Fibroblast of lung (primary cell): ENCODE measurements at regions not wholly inside any gene's neighbourhood (a gene's known extent, or its start where the extent isn't known, plus 50 kb on each side); places are given as distances from the start of the nearest gene placed in this dataset.
"Not testable (repeated sequence)": the region's sequence is repeated elsewhere in the genome, so short reads cannot be mapped to it uniquely, and the experiment has no call there.

Experiments used
- DNase-seq, 2 donors: peaks; one replicate each; pipeline versions ENCODE4 v3.0.0 to v3.0.0-alpha.2; 2010; ENCODE audit warnings: low read depth in 2 of 2
- H2AFZ ChIP-seq: 2 replicates; pipeline ENCODE4 v1.5.1; 2012; ENCODE audit warnings: low read length, control low read depth, inconsistent platforms
- H3K27ac ChIP-seq: 2 replicates; pipeline ENCODE4 v1.5.1; 2011; ENCODE audit warnings: low read length, control low read depth; ENCODE audit not compliant: insufficient read depth
- H3K27me3 ChIP-seq: 2 replicates; pipeline ENCODE4 v1.5.1; 2011; ENCODE audit warnings: mild to moderate bottlenecking, low read length; ENCODE audit not compliant: control insufficient read depth, insufficient read depth
- H3K36me3 ChIP-seq: 2 replicates; pipeline ENCODE4 v1.5.1; 2011; ENCODE audit warnings: low read length; ENCODE audit not compliant: control insufficient read depth, insufficient read depth
- H3K4me1 ChIP-seq: 2 replicates; pipeline ENCODE4 v1.5.1; 2011; ENCODE audit warnings: low read length; ENCODE audit not compliant: control insufficient read depth, insufficient read depth; ENCODE audit errors: extremely low read depth
- H3K4me2 ChIP-seq: 2 replicates; pipeline ENCODE4 v1.5.1; 2011; ENCODE audit warnings: low read length, control low read depth; ENCODE audit not compliant: insufficient read depth; ENCODE audit errors: extremely low read depth
- H3K4me3 ChIP-seq, 4 experiments: fragments of 200-600 bp in 1 of 4; sonication (generic) in 1 of 4; replicated peaks in 1 of 4; 2 replicates each; pipeline ENCODE4 v1.5.1; 2011 to 2016; ENCODE audit warnings: low read length in 4 of 4, low read depth in 3 of 4, mild to moderate bottlenecking in 3 of 4, control low read depth in 2 of 4, inconsistent platforms in 1 of 4, mixed read lengths in 1 of 4; ENCODE audit not compliant: insufficient read depth in 1 of 4; ENCODE audit errors: control extremely low read depth in 1 of 4
- H3K79me2 ChIP-seq: 2 replicates; pipeline ENCODE4 v1.5.1; 2012; ENCODE audit warnings: mild to moderate bottlenecking, low read length, inconsistent platforms; ENCODE audit not compliant: control insufficient read depth, insufficient read depth
- H3K9ac ChIP-seq: 2 replicates; pipeline ENCODE4 v1.5.1; 2011; ENCODE audit warnings: mild to moderate bottlenecking, low read length, control low read depth; ENCODE audit not compliant: insufficient read depth
- H3K9me3 ChIP-seq: 2 replicates; pipeline ENCODE4 v1.5.1; 2012; ENCODE audit warnings: low read depth, low read length; ENCODE audit not compliant: control insufficient read depth, insufficient read depth
- H4K20me1 ChIP-seq: 2 replicates; pipeline ENCODE4 v1.5.1; 2011; ENCODE audit warnings: low read length; ENCODE audit not compliant: control insufficient read depth, insufficient read depth; ENCODE audit errors: extremely low read depth
- CTCF ChIP-seq, 2 donors: IDR thresholded peaks in 1 of 2; conservative IDR thresholded peaks in 1 of 2; 1 replicate in 1 of 2; 2 replicates in 1 of 2; pipeline ENCODE4 v1.5.1; 2011 to 2012; ENCODE audit warnings: low read length in 2 of 2, control low read depth in 1 of 2, inconsistent platforms in 1 of 2, low read depth in 1 of 2, mild to moderate bottlenecking in 1 of 2
- EZH2 ChIP-seq: IDR thresholded peaks from 2 replicates; pipeline ENCODE4 v1.5.1; 2012; ENCODE audit warnings: low read length, control low read depth, mild to moderate bottlenecking; ENCODE audit errors: missing control alignments

- Histone ChIP-seq H3K79me2 (no peaks in the 10 kb centered on the region), H3K4me3 (no peak overlapping the region), H3K9me3 (no peaks in the 10 kb centered on the region), H3K36me3 (no peaks in the 10 kb centered on the region), H2AFZ (no peak overlapping the region), H4K20me1 (no peaks in the 10 kb centered on the region), H3K4me2 (no peak overlapping the region), H3K27ac (no peak overlapping the region), H3K9ac (no peak overlapping the region), H3K4me1 (no peaks in the 10 kb centered on the region), H3K27me3 (no peaks in the 10 kb centered on the region)
- TF ChIP-seq EZH2 = no peak
- DNase-seq = no peak
Measured at GRCh38 chr11:101786421-101786820, 128.4 kb upstream of the CEP126 start.

DNA sequence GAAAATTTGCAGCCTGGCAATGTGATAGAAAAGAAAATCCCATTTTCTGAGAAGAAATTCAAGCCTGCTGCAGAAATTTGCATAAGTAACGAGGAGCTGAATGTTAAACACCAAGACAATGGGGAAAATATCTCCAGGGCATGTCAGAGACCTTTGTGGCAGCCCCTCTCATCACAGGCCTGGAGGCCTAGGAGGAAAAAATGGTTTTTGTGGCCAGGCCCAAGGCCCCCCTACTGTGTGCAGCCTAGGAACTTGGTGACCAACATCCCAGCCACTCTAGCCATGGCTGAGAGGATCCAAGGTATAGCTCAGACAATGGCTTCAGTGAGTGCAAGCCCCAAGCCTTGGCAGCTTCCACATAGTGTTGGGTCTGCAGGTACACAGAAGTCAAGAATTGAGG lies 135.6 kb upstream of the CEP126 start:
- not testable (repeated sequence) for H3K27ac ChIP-seq, H4K20me1 ChIP-seq, H3K9ac ChIP-seq, H3K27me3 ChIP-seq, H3K9me3 ChIP-seq, H3K36me3 ChIP-seq, H3K4me2 ChIP-seq, DNase-seq, H3K79me2 ChIP-seq, H2AFZ ChIP-seq, H3K4me1 ChIP-seq, H3K4me3 ChIP-seq

GRCh38 chr11:101777476-101777875 lies 137.3 kb upstream of the CEP126 start:
- no peaks in the 10 kb centered on the region for H3K27me3 ChIP-seq
- no peaks in the 10 kb centered on the region for H3K36me3 ChIP-seq
- H3K9me3 ChIP-seq = no peaks in the 10 kb centered on the region
- no peak for TF ChIP-seq EZH2
- no peak for TF ChIP-seq CTCF (conservative IDR thresholded peaks at IDR 0.05 in 1 of 2, IDR thresholded peaks at IDR 0.05 in 1 of 2; ENCODE audit: low read depth in 1 of 2, low read length in 2 of 2)
- H3K4me2 ChIP-seq = no peak overlapping the region
- H3K4me1 ChIP-seq = peaks cover 2% of the 10 kb centered on the region
- H3K79me2 ChIP-seq = no peaks in the 10 kb centered on the region
- H3K27ac ChIP-seq = no peak overlapping the region
- H2AFZ ChIP-seq = no peak overlapping the region
- no peak overlapping the region for H3K4me3 ChIP-seq
- no peak for DNase-seq
- H3K9ac ChIP-seq = no peak overlapping the region
- H4K20me1 ChIP-seq = no peaks in the 10 kb centered on the region

- no peak overlapping the region for H3K27ac ChIP-seq
- H3K9ac ChIP-seq = no peak overlapping the region
- no peaks in the 10 kb centered on the region for H3K79me2 ChIP-seq
- H3K4me2 ChIP-seq = no peak overlapping the region
- TF ChIP-seq EZH2 (no peak), CTCF (conservative IDR thresholded peaks at IDR 0.05 in 1 of 2, IDR thresholded peaks at IDR 0.05 in 1 of 2; ENCODE audit: low read depth in 1 of 2, low read length in 2 of 2) (no peak)
- H3K9me3 ChIP-seq = no peaks in the 10 kb centered on the region
- H2AFZ ChIP-seq = no peak overlapping the region
- peak in 1 of 2 donors; percentile 53 for DNase-seq
- H3K4me3 ChIP-seq = no peak overlapping the region
- H4K20me1 ChIP-seq = no peaks in the 10 kb centered on the region
- peaks cover 2% of the 10 kb centered on the region for H3K4me1 ChIP-seq
- H3K36me3 ChIP-seq = no peaks in the 10 kb centered on the region
- H3K27me3 ChIP-seq = no peaks in the 10 kb centered on the region
Measured at GRCh38 chr11:101775033-101775432, 139.8 kb upstream of the CEP126 start.
